Peyer's patch (tissue), 4 donors: ENCODE measurements at regions not wholly inside any gene's neighbourhood (a gene's known extent, or its start where the extent isn't known, plus 50 kb on each side); places are given as distances from the start of the nearest gene placed in this dataset.

Experiments
- POLR2A ChIP-seq, 2 donors: fragments of 450-650 bp; IDR thresholded peaks; one replicate each; pipeline ENCODE4 v1.5.1; 2017; ENCODE audit warnings: antibody characterized with exemption in 2 of 2, mild to moderate bottlenecking in 2 of 2, moderate library complexity in 2 of 2
- TF ChIP-seq, protein P1 (sequence below), 6 experiments: fragments of 450-650 bp in 4 of 6; fragments of 200-600 bp in 2 of 6; sonication (generic) in 1 of 6; IDR thresholded peaks; one replicate each; pipeline ENCODE4 v1.5.1; 2017 to 2019; ENCODE audit warnings: antibody characterized with exemption in 6 of 6, mild to moderate bottlenecking in 3 of 6, moderate library complexity in 1 of 6

DNA sequence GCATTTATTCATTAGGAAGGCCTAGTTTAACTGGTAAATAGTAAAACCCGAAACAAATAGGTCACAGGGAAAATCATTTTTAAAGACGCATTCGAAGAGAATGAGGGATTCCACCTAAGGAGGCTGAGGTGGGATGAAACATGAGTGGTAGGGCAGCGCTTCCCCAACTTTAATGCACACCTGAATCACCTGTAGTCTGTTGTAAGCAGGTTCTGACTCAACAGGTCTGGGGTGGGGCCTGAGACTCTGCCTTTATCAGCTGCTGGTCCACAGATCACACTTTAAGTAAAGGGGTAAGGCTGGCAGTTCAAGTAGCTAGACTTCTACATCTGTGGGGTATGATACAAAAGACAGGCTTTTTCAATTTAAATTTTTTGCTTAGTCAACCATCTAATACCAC lies 223.5 kb upstream of the UBE2E2 start:
- TF ChIP-seq, protein P1, sequence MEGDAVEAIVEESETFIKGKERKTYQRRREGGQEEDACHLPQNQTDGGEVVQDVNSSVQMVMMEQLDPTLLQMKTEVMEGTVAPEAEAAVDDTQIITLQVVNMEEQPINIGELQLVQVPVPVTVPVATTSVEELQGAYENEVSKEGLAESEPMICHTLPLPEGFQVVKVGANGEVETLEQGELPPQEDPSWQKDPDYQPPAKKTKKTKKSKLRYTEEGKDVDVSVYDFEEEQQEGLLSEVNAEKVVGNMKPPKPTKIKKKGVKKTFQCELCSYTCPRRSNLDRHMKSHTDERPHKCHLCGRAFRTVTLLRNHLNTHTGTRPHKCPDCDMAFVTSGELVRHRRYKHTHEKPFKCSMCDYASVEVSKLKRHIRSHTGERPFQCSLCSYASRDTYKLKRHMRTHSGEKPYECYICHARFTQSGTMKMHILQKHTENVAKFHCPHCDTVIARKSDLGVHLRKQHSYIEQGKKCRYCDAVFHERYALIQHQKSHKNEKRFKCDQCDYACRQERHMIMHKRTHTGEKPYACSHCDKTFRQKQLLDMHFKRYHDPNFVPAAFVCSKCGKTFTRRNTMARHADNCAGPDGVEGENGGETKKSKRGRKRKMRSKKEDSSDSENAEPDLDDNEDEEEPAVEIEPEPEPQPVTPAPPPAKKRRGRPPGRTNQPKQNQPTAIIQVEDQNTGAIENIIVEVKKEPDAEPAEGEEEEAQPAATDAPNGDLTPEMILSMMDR (IDR thresholded peaks at IDR 0.05), result no peak
- no peak for TF ChIP-seq POLR2A (IDR thresholded peaks at IDR 0.05)
